B cell (primary cell): ENCODE measurements at regions not wholly inside any gene's neighbourhood (a gene's known extent, or its start where the extent isn't known, plus 50 kb on each side); places are given as distances from the start of the nearest gene placed in this dataset.

Experiments
- ATAC-seq: fragments of 200-7000 bp; cut with Tn5 transposase; one replicate; pipeline ENCODE4 v1.10.0; 2021; ENCODE audit warnings: low read depth, mild to moderate bottlenecking, moderate number of reproducible peaks, moderate library complexity
- CTCF ChIA-PET: fragments of 350-600 bp; sonication (Branson Sonifier 250); formaldehyde crosslinking; loops from one replicate; lab custom pipeline; 2021; ENCODE audit warnings: antibody characterized with exemption, inconsistent platforms; lab: Charles Lee
- POLR2A ChIA-PET: fragments of 350-600 bp; sonication (Branson Sonifier 250); formaldehyde crosslinking; loops from one replicate; lab custom pipeline; 2021; ENCODE audit warnings: antibody characterized with exemption; lab: Charles Lee
- DNase-seq: peaks from one replicate; pipeline ENCODE4 v3.0.0; 2013
- H2AFZ ChIP-seq: 2 replicates; pipeline ENCODE4 v1.6.1; 2012; ENCODE audit warnings: mild to moderate bottlenecking, low read depth, low read length; ENCODE audit not compliant: insufficient read depth, poor library complexity, severe bottlenecking
- H3K27ac ChIP-seq, 2 donors: 1 replicate in 1 of 2; 2 replicates in 1 of 2; pipeline ENCODE4 v1.5.1; 2012 to 2013; ENCODE audit warnings: low read length in 2 of 2, mild to moderate bottlenecking in 2 of 2, moderate library complexity in 1 of 2
- H3K27me3 ChIP-seq, 4 experiments: fragments of 200-600 bp in 1 of 4; sonication (generic) in 1 of 4; replicated peaks in 1 of 4; 1 replicate in 2 of 4; 2 replicates in 2 of 4; pipeline versions ENCODE4 v1.6.1 to v1.7.0; 2013 to 2016; ENCODE audit warnings: low read length in 3 of 4, mild to moderate bottlenecking in 2 of 4, mixed read lengths in 1 of 4, moderate library complexity in 1 of 4; ENCODE audit not compliant: insufficient read depth in 4 of 4, control insufficient read depth in 3 of 4; ENCODE audit errors: control extremely low read depth in 1 of 4
- H3K36me3 ChIP-seq, 2 experiments: replicated peaks in 1 of 2; 1 replicate in 1 of 2; 2 replicates in 1 of 2; pipeline versions ENCODE4 v1.6.1 to v1.7.1; 2013; ENCODE audit warnings: low read length in 1 of 2; ENCODE audit not compliant: insufficient read depth in 2 of 2, control insufficient read depth in 1 of 2; ENCODE audit errors: control extremely low read depth in 1 of 2, extremely low read depth in 1 of 2
- H3K4me1 ChIP-seq, 2 donors: fragments of 200-600 bp in 1 of 2; sonication (generic) in 1 of 2; 1 replicate in 1 of 2; 2 replicates in 1 of 2; pipeline versions ENCODE4 v1.5.1 to v1.6.1; 2013 to 2017; ENCODE audit warnings: low read length in 2 of 2; ENCODE audit not compliant: control insufficient read depth in 2 of 2, insufficient read depth in 2 of 2
- H3K4me2 ChIP-seq: replicated peaks from 2 replicates; pipeline ENCODE3; 2012; ENCODE audit warnings: mild to moderate bottlenecking, low read depth, low read length; ENCODE audit not compliant: poor library complexity, severe bottlenecking
- H3K4me3 ChIP-seq, 5 experiments: fragments of 200-600 bp in 1 of 5; sonication (generic) in 1 of 5; 1 replicate in 3 of 5; 2 replicates in 2 of 5; pipeline versions ENCODE4 v1.5.1 to v1.7.0; 2011 to 2016; ENCODE audit warnings: low read length in 4 of 5, mild to moderate bottlenecking in 4 of 5, low read depth in 2 of 5, control low read depth in 1 of 5, moderate library complexity in 1 of 5; ENCODE audit not compliant: insufficient read depth in 1 of 5; ENCODE audit errors: control extremely low read depth in 1 of 5, extremely low read depth in 1 of 5
- H3K79me2 ChIP-seq: fragments of 200-600 bp; sonication (generic); one replicate; pipeline ENCODE4 v1.6.0; 2016; ENCODE audit warnings: low read length; ENCODE audit not compliant: control insufficient read depth, insufficient read depth
- H3K9ac ChIP-seq: fragments of 200-600 bp; sonication (generic); 2 replicates; pipeline ENCODE4 v1.6.1; 2017; ENCODE audit warnings: mild to moderate bottlenecking, low read length, moderate library complexity
- H3K9me3 ChIP-seq, 3 donors: one replicate each; pipeline versions ENCODE4 v1.6.1 to v1.7.1; 2013; ENCODE audit warnings: low read length in 2 of 3; ENCODE audit not compliant: control insufficient read depth in 2 of 3, insufficient read depth in 1 of 3; ENCODE audit errors: control extremely low read depth in 1 of 3
- H4K20me1 ChIP-seq: 2 replicates; pipeline ENCODE4 v1.6.0; 2012; ENCODE audit warnings: mild to moderate bottlenecking, low read length; ENCODE audit not compliant: insufficient read depth, control insufficient read depth, poor library complexity, severe bottlenecking
- H3K27ac Mint-ChIP-seq: one replicate; pipeline ENCODE4 v1.8.0; 2021; ENCODE audit warnings: mixed read lengths
- H3K27me3 Mint-ChIP-seq: one replicate; pipeline ENCODE4 v1.8.0; 2021; ENCODE audit warnings: mixed read lengths
- H3K4me1 Mint-ChIP-seq: one replicate; pipeline ENCODE4 v1.8.0; 2021; ENCODE audit warnings: mixed read lengths
- H3K4me3 Mint-ChIP-seq: one replicate; pipeline ENCODE4 v1.8.0; 2021; ENCODE audit warnings: mixed read lengths
- H3K9me3 Mint-ChIP-seq: one replicate; pipeline ENCODE4 v1.8.0; 2022; ENCODE audit warnings: mixed read lengths; ENCODE audit not compliant: insufficient read depth
- EZH2 ChIP-seq: IDR thresholded peaks from 2 replicates; pipeline ENCODE4 v1.6.1; 2012; ENCODE audit warnings: borderline replicate concordance, low read depth, mild to moderate bottlenecking, moderate library complexity, low read length; ENCODE audit not compliant: insufficient read depth, poor library complexity, severe bottlenecking
- WGBS: methylation state at CpG from one replicate; pipeline ENCODE4 v1.1.5; 2013; ENCODE audit warnings: missing lambda C conversion rate; ENCODE audit not compliant: insufficient coverage; 5-methylcytosine and 5-hydroxymethylcytosine counted together
- intact Hi-C: fragments of 100-400 bp; cut with micrococcal nuclease; formaldehyde crosslinking; loops from one replicate; pipeline ENCODE4 v1.10.0; 2022
- TF ChIP-seq, protein P1 (sequence below): fragments of 200-600 bp; IDR thresholded peaks from one replicate; pipeline ENCODE4 v1.8.0; 2022; ENCODE audit warnings: antibody characterized with exemption, mild to moderate bottlenecking

GRCh38 chr18:47380153-47380552, 128.7 kb upstream of the SKOR2 start:
- ChIA-PET POLR2A (no interaction called here), CTCF (no interaction called here)
- Histone ChIP-seq H3K27me3 (no peaks in the 10 kb centered on the region), H3K9me3 (peaks cover 0 to 3% (median 0%) of the 10 kb centered on the region in 3 donors), H3K4me2 (no peak overlapping the region), H3K79me2 (no peaks in the 10 kb centered on the region), H3K9ac (no peak overlapping the region), H3K36me3 (no peaks in the 10 kb centered on the region), H3K4me3 (no peak overlapping the region), H4K20me1 (no peaks in the 10 kb centered on the region), H3K4me1 (no peaks in the 10 kb centered on the region), H2AFZ (no peak overlapping the region), H3K27ac (no peak overlapping the region)
- TF ChIP-seq, protein P1, sequence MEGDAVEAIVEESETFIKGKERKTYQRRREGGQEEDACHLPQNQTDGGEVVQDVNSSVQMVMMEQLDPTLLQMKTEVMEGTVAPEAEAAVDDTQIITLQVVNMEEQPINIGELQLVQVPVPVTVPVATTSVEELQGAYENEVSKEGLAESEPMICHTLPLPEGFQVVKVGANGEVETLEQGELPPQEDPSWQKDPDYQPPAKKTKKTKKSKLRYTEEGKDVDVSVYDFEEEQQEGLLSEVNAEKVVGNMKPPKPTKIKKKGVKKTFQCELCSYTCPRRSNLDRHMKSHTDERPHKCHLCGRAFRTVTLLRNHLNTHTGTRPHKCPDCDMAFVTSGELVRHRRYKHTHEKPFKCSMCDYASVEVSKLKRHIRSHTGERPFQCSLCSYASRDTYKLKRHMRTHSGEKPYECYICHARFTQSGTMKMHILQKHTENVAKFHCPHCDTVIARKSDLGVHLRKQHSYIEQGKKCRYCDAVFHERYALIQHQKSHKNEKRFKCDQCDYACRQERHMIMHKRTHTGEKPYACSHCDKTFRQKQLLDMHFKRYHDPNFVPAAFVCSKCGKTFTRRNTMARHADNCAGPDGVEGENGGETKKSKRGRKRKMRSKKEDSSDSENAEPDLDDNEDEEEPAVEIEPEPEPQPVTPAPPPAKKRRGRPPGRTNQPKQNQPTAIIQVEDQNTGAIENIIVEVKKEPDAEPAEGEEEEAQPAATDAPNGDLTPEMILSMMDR, result no peak
- no peak for TF ChIP-seq EZH2
- DNase-seq (no peak), ATAC-seq (no peak)
- Mint-ChIP-seq H3K27me3 (peaks cover 15% of the 10 kb centered on the region), H3K4me3 (no peak overlapping the region), H3K4me1 (no peaks in the 10 kb centered on the region), H3K9me3 (no peaks in the 10 kb centered on the region), H3K27ac (no peak overlapping the region)
- WGBS, result no CpG with 5 or more reads among the region's 1 CpG
- intact Hi-C loops, result no loop called here

GRCh38 chr18:47373465-47373864, 122.0 kb upstream of the SKOR2 start:
- ChIA-PET POLR2A (no interaction called here), CTCF (no interaction called here)
- Histone ChIP-seq H3K4me2 (no peak overlapping the region), H3K4me1 (no peaks in the 10 kb centered on the region), H3K27ac (no peak overlapping the region), H3K27me3 (peaks cover 0 to 10% (median 2%) of the 10 kb centered on the region in 4 experiments), H2AFZ (no peak overlapping the region), H3K36me3 (no peaks in the 10 kb centered on the region), H4K20me1 (no peaks in the 10 kb centered on the region), H3K9ac (no peak overlapping the region), H3K79me2 (no peaks in the 10 kb centered on the region), H3K9me3 (no peaks in the 10 kb centered on the region), H3K4me3 (no peak overlapping the region)
- no peak for ATAC-seq
- intact Hi-C loops, result no loop called here
- TF ChIP-seq, protein P1, result no peak
- TF ChIP-seq EZH2, result no peak
- Mint-ChIP-seq H3K4me3 (no peak overlapping the region), H3K9me3 (no peaks in the 10 kb centered on the region), H3K27me3 (peaks cover 15% of the 10 kb centered on the region), H3K4me1 (no peaks in the 10 kb centered on the region), H3K27ac (no peak overlapping the region)
- WGBS, result 86% methylated on average over 3 of the region's 3 CpGs
- DNase-seq, result no peak
